ENCODE measurements at regions not wholly inside any gene's neighbourhood (a gene's known extent, or its start where the extent isn't known, plus 50 kb on each side); places are given as distances from the start of the nearest gene placed in this dataset.

DNA sequence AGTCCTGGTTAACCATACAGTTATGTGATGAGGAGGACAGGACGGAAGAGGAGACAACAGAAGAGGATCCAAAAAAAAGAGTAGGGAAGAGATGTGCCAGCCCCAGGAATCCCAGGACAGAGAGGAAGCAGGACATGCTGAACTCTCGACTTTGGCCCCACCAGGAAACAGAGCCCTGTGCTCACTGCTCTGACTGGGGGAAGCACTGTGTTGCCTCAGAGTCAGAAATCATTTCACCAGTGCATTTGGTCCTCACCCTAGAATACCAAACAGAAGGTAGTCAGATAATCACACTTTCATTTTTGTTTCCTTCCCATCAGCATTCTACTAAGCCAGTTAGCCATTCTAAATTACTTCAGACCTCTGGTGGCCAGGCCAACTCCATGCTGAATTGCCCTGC, 421.0 kb upstream of the CDH5 start:
- no peak for DNase-seq

DNA sequence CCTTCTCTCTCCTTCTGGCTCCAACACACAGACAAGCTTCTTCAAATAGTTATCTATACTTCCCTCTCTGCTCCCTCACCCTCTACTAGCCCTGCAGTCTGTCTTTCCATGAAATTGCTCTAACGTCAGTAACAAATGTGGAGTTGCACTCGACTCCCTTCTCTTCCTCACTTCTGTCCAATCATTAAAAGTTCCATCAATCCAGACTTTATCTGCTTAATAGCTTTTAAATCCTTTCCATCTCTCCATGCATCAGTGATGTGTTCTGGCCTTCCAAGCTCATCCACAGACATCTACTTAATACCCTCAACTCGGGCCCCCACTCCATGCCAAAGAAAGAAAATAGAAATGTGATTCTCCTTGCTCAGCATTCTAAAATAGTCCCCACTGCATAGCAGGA, 422.1 kb upstream of the CDH5 start:
- no peak for DNase-seq

DNA sequence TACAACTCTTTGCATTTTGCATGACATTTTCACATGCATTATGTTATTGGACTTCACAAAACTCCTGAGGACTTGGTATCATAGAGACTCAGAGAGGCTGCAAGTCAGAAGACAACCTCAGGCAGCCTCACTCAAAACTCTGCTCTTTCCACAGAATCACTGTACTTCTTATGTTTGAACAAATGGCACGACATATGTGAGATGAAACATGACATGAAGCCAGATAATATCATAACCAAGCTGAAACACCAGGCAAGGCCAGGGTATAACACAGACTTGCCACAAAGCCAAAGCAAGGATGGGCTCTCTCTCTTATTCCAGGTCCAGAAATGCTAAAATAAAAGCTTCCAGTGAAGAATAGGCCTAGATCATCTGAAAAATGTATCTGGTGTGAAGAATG, 425.8 kb upstream of the CDH5 start:
- DNase-seq, result no peak

DNA sequence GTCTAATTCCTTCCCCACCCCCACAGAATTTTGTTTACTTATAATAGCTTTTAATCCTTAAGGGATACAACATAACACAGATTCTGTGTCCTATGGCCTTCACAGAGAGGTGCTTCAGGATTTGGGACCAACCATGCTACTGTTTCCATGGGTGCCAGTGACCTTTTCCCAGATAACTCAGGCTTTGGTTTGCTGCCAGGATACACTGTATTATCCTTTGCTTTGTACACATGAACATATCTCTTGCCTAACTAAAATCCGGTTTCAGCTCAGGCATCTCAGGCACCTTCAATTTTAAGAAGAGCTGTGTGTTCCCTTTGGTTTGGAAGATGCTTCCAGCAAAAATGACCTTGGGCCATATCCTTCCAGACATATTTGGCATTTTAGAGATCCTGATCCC, 428.4 kb upstream of the CDH5 start:
- no peak for DNase-seq

DNA sequence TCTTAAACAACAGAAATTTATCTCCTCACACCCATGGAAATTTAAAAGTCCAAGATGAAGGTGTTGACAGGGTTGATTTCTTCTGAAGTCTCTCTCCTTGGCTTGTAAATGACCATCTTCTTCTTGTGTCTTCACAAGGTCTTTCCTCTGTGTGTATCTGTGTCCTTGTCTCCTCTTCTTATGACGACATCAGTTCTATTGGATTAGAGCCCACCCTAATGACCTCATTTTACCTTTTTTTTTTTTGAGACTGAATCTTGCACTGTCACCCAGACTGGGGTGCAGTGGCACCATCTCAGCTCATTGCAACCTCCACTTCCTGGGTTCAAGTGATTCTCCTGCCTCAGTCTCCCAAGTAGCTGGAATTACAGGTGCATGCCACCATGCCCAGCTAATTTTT, 429.0 kb upstream of the CDH5 start:
- no peak for DNase-seq

DNA sequence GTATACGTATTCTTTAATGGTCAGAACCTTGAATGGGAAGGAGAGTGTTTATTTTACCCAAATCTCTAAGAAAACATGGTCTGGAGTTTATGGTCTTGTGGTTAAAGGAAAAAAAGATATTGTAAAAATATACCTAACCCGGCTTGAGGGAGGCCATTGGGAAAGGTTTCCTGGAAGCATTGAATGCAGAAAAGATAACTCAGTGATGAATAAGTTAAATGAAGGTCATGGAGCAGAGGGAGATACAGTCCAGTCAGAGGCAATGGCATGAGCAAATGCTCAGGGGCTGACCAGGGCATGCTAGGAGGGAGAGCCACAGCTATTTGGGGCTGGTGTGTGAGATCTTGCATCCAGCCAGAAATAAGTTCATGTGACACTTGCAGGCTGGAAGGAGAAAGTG, 430.4 kb upstream of the CDH5 start:
- DNase-seq, result no peak

DNA sequence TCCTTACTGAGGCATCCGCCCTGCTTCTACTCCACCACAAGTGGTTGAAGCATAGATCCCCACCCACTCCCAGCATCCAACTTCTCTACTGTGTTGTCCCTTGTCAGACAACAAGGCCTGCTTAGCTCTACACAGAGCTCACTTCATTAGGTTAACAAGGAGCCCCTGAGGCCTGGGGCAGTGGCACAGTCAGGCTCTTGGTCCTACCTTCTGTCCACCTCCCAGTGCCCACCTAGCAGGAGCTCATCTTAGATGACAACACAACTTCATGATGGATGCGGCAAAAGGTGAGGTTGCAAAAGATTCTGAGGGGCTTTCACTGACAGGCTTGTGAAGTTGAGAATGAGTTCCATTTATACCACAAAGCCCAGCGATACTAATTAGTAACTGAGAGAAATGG, 432.0 kb upstream of the CDH5 start:
- no peak for DNase-seq

DNA sequence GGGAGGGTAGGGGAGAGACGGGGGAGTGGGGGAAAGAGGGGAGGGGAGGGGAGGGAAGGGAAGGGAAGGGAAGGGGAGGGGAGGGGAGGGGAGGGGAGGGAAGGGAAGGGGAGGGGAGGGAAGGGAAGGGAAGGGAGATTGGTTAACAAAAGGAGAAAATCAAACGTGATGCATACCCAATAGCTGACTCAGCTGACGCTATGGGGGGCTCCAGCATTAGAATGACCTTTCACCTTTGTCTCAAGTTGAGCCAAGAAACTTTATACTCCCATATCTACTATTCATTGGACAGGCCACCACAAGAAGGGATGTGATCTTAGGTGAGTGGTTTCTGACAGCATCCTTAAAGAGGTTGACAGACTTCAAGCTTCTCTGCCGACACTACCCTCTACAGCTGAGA, 432.8 kb upstream of the CDH5 start:
- DNase-seq, result no peak

DNA sequence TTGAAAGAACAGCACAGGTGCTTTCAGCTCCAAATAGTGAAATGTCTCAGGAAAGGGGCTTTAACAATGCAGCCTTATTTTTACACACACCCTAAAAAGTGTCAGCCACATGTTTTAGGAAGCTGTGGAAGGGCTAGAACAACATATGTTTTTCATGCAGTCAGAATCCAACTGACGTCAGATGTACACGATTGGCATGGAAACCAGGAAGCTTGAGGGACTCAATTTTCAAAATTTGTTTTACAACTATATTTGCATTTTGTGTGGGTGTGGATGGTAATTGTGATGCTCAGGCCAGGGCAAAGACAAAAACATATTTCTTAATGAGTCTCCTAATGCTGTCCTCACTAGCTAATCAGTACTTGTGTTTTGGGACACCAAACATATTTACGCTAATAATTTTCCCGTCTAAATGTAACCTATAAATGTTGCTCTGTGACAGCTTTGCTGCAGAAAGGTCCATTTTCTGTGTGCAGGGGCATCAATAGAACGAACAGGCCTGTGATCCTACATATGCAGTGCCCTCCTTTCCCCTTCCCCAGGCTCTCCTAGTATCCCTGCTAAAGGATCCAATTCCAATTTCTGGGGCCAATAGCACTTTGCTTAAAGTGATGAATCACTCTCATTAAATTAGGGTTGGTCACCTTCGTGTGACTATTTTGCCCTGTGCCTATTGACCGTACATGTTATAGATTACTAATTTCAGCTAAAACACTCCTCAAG, 434.0 kb upstream of the CDH5 start:
- no peak for DNase-seq

DNA sequence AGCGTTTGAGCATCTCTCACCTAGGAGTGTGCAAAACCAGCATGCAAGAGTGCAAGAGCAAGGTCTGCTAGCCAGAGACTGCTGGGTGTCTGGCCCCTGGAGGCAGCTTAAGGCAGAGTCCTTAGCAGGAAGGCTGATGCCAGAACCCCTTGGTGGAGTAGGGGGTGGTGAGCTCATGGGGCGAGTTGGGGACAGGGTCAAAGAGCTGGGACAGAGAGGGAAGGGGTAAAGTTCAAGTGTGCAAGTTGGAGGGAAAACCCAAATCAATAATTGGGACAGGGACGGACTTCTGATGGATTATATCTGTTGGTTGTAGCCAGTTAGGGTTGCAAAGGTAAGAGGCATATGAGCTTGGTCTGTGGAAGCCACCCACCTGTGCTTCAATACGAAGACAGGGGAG, 443.6 kb upstream of the CDH5 start:
- no peak for DNase-seq

DNA sequence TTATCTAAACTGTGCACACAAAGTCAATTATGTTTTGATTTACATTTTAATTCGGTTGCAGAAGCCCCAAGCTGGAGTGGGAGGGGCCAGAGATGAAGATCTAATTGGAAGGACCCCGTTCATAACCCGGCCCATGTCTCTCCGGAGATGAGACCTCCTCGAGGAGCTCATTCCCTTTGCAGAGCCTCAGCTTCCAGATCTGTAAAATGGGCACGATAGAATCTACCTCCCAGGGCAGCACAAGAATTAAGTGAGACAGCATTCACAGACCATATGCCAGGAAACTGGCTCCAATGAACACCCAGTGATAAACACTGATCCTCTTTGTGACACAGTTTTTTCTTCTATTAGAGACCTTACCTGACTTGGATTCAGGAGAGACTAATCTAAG, 446.5 kb upstream of the CDH5 start:
- DNase-seq, result no peak

DNA sequence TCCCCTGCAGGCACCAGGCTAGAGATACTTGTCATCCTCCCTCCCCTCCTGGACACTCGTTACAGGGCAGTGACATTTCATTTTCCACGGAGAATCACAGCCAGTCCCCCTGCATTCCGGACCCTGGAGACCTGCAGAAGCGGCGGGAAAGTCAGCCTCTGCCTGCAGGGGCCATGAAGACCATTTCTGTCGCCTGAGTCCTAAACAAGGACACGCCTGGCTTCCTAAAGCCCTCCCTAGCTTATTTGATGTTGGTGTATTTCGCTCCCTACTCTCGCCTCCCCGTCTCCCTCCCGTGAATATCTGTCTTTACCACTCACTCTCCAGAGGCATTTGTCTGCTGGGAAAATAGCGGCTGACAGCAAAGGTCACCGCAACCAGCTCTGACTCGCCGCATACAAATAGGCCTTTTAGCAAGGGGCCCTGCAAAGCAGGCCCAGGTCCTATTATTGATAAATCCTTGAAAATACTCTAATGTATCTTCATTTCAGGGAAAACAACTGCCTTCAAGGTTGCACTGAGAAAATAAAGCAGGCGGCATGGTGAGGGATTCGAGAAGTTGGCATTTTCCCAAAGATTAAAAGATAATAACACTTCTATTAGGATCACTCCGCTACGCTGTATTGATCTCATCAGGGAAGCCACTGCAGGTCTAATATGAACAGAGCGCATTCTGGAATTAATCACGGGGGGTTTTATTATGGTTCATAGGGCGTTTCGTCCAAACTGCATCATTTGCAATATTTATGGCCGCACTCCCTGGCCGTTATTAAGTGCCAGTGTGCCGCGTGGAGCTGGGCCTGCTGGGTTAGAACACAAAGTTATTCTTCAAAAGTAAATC, 447.1 kb upstream of the CDH5 start:
- no peak for DNase-seq

DNA sequence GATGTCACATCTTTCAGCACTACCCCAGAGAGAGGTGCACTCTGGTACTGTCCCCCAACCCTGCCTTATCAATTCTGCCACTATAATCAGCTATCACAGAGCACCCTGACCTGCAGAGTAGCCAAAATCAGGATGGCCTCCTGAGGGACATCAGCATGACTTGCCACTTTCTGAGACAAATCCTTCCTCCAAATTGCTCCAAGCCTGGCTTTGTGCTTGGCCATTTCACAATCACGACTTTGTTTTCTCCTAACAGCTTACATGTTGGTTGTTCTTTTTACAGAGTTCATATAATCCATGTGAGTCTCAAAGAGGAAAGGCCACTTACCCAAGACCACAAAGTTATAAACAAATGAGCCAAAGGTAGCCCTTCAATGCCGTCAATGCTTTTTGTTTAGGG, 449.0 kb upstream of the CDH5 start:
- DNase-seq, result no peak

DNA sequence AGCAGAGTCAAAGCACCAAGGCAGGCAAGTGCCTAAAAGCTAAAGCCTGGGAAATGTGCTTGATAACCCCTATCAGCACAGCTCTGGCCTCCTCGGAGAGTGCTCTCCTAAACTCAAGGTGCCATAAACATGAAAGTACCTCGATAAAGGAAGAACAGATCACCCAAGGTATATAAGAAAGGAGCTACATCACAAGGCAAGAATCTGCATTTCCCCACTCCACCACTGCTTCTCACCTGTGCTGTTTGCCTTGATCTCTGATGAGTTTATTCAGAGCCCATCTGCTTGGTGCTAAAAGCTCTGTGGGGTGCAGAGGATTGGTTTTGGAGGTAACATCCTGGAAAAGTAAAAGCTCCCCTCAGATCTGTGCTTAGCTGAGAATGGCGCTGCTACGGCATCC, 449.5 kb upstream of the CDH5 start:
- no peak for DNase-seq

DNA sequence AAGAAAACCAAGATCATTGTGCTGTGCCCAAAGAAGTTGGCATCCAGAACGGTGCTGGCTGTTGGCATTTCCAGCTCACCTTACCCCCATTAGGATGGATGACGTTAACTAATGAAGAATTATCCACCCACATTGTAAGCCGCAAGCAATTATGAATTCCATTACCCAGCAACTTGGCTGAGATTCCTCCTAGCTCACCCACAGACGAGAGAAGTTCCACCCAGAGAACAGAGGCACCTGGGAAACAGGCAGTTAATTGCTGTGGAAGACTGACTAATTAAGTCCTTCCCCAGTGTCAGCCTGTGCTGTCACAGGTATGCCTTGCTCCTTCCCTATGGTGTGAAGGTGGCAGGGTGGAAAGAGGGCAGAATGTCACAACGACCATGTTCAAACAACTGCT, 456.2 kb upstream of the CDH5 start:
- DNase-seq, result no peak

DNA sequence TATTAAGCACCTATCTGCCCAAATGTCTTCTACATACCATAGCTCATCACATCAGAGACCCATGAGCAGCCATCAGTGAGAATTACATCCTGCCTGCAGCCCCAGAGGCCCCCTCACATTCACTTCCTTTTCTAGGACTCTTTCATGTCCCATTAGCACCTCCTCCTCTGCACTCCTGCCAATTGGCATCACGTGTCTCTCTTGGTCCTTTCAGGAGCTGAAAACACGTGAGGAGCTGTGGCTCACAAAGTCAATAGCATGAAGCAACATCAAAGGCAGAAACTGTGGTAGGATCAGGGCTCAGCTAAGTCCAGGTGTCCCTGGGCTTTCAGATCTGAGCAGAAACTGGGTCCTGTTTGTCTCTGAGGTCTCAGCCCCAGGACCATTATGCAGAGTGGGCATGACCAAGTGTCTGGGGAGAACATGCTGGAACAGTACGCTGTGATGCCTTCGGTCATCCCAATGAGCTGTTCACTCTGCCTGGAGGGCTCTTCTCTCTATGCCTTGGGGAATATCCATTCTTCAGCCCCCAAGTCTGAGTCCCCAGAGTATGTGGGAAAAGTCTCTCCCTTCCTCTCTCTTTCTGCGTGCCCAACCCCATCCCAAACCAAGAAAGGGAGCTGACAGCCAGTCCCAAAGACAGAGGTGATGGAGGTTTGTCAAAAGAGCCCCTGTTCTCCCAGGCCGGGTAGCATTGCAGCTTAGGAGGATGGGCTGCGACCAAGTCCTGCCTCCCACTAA, 457.0 kb upstream of the CDH5 start:
- no peak for DNase-seq

DNA sequence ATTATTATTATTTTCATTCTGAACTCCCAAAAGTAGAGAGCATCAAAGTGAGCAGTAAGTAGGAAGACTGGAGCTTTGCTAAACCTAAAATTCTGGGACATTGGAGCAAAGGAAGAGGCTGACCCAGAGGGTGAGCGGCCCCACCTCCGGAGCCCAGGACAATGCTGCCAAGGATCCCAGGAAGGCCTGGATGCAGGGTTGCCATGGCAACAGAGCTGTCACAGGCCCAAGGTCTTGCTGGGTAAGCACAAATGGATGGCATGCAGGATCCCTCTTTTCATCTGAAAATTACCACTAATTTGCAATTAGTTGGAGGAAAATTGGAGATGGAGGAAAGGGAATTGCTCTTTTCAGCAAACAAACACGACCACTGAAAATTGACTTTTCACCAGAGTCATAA, 457.9 kb upstream of the CDH5 start:
- no peak for DNase-seq

DNA sequence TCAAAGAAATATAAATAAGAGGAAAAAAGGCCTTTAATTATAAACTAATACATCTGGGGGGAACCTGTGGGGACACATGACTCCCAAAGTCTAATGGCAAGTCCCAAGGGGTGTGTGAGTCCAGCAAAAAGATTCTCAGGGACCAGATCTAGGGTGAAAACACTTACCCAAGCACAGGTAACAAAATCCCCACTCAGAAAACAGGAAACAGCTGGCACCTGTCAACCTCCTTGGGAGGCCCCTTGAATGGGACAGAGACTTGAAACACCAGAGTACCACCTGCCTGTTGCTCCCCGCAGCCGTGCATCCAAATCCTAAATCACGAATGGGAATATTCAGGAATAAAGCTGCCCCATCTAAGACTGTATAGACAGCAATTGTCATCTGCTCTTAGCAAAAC, 461.2 kb upstream of the CDH5 start:
- no peak for DNase-seq

DNA sequence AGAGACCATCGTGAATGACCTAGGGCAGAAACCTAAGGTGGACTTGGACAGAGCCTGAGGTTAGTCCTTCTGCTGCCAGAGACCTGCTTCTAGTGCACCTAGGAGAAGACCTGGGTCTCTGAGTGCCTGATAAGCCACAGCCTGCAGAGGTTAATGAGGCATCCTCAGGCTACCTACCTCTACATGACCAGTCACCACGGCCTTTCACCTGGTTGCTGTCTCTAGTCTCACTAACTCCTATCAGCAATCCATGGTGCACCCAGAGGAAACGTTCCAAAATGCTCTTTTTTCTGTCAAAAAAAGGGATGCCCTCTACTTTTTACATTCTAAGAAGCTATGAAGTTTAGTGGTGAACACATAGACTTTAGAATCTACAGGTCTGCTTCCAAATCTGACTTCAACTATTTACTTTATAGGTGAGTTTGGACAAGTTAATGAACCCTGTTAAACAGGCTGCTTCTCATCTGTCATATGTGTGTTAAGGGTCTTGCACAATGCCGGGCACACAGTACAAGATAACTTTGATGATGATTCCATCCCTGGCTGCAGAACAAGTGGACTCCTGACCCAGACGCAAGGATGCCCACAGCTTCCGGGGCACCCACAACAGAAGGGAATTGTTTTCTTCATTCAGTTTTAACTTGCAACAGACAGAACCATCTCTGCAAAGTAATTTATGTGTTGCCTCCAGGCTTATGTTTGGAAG, 469.9 kb upstream of the CDH5 start:
- no peak for DNase-seq

DNA sequence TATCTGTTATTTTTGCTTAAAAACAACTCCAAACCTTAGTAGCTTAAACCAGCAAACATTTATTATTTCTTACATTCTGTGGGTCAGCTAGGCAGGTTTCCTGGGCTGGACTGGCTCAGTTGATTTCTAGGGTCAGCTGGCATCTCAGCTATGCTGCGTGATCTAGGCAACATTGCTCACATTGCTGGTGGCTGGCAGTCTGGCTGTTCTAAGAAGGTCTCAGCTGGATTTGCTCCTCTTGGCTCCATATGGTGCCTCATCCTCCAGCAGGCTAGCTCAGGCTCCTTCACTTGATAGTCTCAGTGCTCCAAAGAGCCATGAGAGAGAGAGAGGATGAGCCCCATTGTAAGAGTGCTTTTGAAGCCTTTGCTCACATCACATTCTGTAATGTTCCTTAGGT, 470.6 kb upstream of the CDH5 start:
- DNase-seq, result no peak

DNA sequence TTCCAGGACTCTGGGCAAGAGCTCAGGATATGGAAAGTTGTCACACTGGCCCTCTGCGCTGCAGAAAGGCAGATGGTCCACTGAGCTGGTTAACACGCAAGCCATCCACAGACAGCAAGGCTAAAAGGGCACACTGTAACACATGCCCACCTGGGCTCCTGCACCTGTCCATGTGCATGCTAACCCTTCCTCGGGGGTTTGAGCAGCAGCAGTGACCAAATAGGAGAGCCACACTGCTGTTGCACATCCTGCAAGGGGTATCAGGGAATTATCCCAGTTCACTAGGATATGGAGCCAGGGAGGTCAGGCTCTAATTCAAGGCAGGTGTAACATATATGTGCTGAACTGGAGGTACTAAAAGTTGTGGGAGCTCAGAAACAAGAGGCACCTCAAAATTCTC, 471.0 kb upstream of the CDH5 start:
- DNase-seq, result no peak

DNA sequence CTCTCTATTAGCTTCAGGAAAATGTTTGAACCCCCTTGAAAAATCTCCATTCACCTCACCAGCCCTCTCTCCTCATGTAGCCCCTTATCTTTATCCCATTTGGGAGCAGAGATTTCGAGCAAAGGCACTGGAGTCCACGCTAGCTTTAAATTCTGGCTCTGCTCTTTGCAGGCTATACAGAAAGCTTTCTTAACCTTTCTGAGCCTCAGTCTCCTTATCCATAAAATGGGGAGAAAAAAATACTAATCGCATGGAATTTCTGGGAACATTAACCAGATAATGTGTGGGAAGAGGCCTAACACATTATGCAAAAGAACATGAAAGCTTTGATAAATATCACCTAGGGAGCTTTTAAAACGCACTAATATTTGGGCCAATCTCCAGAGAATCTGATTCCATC, 476.3 kb upstream of the CDH5 start:
- DNase-seq, result no peak

DNA sequence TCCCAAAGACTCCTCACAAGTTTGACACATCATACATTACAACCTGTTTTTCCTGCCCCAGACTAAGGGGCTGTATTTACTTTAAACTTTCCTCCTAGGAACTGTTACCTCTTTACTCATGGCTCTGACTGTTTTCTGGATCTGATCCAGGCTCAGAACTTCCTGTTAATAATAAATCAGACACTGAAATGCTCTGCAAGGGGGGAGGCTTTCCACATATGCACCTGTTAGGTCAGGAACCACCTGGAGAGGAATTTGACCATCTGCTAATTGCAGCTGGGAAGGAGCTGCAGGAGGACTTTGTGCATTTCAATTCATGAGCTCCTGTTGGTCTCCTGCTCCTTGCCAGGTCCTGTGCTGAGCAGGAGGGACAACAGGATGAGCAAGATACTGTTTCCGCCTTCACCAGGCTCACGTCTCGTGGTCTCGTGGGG, 476.9 kb upstream of the CDH5 start:
- DNase-seq, result no peak
